Tibial nerve (tissue), 4 donors: ENCODE measurements at regions not wholly inside any gene's neighbourhood (a gene's known extent, or its start where the extent isn't known, plus 50 kb on each side); places are given as distances from the start of the nearest gene placed in this dataset.
A peak's percentile ranks its signal among the peaks of the same experiment; 100 is the strongest.

Experiments
- DNase-seq, 2 donors: peaks; one replicate each; pipeline ENCODE4 v3.0.0-alpha.2; 2019; ENCODE audit warnings: low spot score in 2 of 2
- H3K27ac ChIP-seq, 4 donors: fragments of 200-600 bp; sonication (generic) in 3 of 4; one replicate each; pipeline ENCODE4 v1.5.1; 2017 to 2019; ENCODE audit warnings: mild to moderate bottlenecking in 1 of 4
- H3K27me3 ChIP-seq, 2 donors: fragments of 200-600 bp; sonication (generic) in 1 of 2; one replicate each; pipeline versions ENCODE4 v1.5.1 to v1.6.0; 2017 to 2019
- H3K36me3 ChIP-seq, 3 donors: fragments of 200-600 bp; sonication (generic); one replicate each; pipeline ENCODE4 v1.5.1; 2018 to 2019
- H3K4me1 ChIP-seq, 4 donors: fragments of 200-600 bp; sonication (generic) in 3 of 4; one replicate each; pipeline ENCODE4 v1.5.1; 2017 to 2019
- H3K4me3 ChIP-seq, 4 donors: fragments of 200-600 bp; sonication (generic) in 3 of 4; one replicate each; pipeline ENCODE4 v1.5.1; 2017 to 2019; ENCODE audit warnings: mild to moderate bottlenecking in 1 of 4, moderate library complexity in 1 of 4
- H3K9me3 ChIP-seq, 4 donors: fragments of 200-600 bp; sonication (generic) in 3 of 4; one replicate each; pipeline ENCODE4 v1.5.1; 2017 to 2019
- CTCF ChIP-seq, 5 experiments: fragments of 200-600 bp in 3 of 5; fragments of 450-650 bp in 2 of 5; sonication (generic) in 3 of 5; IDR thresholded peaks; one replicate each; pipeline ENCODE4 v1.5.1; 2016 to 2019; ENCODE audit warnings: antibody characterized with exemption in 5 of 5, mild to moderate bottlenecking in 3 of 5, moderate library complexity in 2 of 5
- EP300 ChIP-seq, 2 donors: sonication (generic); formaldehyde crosslinking; IDR thresholded peaks; one replicate each; pipeline ENCODE4 v1.6.1; 2017; ENCODE audit warnings: antibody characterized with exemption in 2 of 2, mild to moderate bottlenecking in 1 of 2
- POLR2A ChIP-seq, 2 donors: fragments of 450-650 bp; IDR thresholded peaks; one replicate each; pipeline ENCODE4 v1.6.1; 2017; ENCODE audit warnings: antibody characterized with exemption in 2 of 2, mild to moderate bottlenecking in 2 of 2, moderate library complexity in 2 of 2
- WGBS, 2 donors: methylation state at CpG; one replicate each; pipeline ENCODE4 v1.1.5; 2018; 5-methylcytosine and 5-hydroxymethylcytosine counted together

DNA sequence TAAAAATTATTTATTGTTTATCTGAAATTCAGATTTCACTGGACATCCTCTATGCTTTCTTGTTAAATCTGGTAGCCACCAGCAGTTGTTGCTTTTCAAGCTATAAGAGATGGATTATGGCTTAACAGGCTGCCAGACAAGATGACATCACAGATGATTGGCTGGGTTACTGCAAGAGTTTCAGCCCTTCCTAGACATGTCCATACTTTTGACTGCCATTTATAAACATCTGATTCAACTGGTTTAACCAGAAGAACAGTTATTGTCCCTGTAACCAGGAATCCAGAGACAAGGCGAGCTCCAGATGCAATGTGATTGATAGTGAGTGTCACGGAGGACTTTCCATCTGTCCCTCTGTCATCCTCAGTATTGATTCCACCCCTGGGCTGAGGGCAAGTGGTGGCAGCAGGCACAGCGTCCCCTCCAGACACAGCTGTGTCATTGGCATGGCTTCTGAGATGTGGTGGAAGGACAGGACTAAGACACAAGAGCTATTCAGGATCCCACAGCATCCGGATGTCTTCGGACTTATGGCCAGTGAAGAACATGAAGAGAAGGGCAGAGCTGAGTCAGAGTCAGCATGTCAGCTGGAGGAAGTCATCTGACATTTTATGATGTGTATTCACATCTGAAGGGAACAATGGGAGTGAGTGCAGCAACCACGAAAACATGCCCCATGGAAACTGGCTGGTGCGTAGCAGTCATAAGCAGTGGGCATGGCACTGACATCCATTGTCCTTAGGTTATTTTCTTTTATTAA, 284.5 kb upstream of the CDYL start:
- TF ChIP-seq CTCF (IDR thresholded peaks at IDR 0.05) (no peak), POLR2A (IDR thresholded peaks at IDR 0.05) (no peak), EP300 (IDR thresholded peaks at IDR 0.05) (no peak)
- no peak for DNase-seq
- Histone ChIP-seq H3K36me3 (no peaks in the 10 kb centered on the region), H3K4me1 (no peaks in the 10 kb centered on the region), H3K27me3 (no peaks in the 10 kb centered on the region), H3K27ac (no peak overlapping the region), H3K9me3 (peaks cover 0 to 30% (median 2%) of the 10 kb centered on the region in 4 donors), H3K4me3 (no peak overlapping the region)
- WGBS, 2 donors = 63 to 73% methylated on average over 7 of the region's 7 CpGs

GRCh38 chr6:4489538-4489937, 286.7 kb upstream of the CDYL start:
- Histone ChIP-seq H3K9me3 (peaks cover 0 to 32% (median 2%) of the 10 kb centered on the region in 4 donors), H3K36me3 (no peaks in the 10 kb centered on the region), H3K4me3 (no peak overlapping the region), H3K27me3 (no peaks in the 10 kb centered on the region), H3K4me1 (no peaks in the 10 kb centered on the region), H3K27ac (no peak overlapping the region)
- WGBS, 2 donors = 71 to 83% methylated on average over 4 of the region's 4 CpGs
- TF ChIP-seq CTCF (IDR thresholded peaks at IDR 0.05) (no peak), EP300 (IDR thresholded peaks at IDR 0.05) (no peak), POLR2A (IDR thresholded peaks at IDR 0.05) (no peak)
- no peak for DNase-seq

DNA sequence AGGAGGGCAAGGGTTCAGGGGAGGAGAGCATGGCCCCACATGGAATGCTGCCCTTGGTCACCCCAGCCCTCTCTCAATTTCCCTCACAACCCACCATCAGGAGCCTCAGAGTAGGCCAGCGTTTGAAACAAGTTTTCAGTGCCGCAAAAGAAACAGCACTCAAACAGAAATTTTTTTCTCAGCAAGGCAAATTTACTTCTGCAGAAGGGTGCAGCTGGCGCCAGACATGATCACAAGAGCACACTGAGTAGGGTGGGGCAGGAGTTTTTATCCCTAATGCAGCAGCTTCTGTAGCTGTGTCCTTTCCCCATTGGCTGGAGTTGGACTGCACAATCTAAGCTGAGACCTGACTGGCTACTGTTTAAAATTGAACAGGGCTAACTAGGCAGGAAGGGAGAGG, 287.8 kb upstream of the CDYL start:
- WGBS, 2 donors = 95 to 97% methylated on average over 3 of the region's 3 CpGs
- no peak for TF ChIP-seq EP300 (IDR thresholded peaks at IDR 0.05)
- no peak for TF ChIP-seq CTCF (IDR thresholded peaks at IDR 0.05)
- TF ChIP-seq POLR2A (IDR thresholded peaks at IDR 0.05) = no peak
- Histone ChIP-seq H3K4me1 (no peaks in the 10 kb centered on the region), H3K27me3 (no peaks in the 10 kb centered on the region), H3K36me3 (no peaks in the 10 kb centered on the region), H3K4me3 (no peak overlapping the region), H3K9me3 (peaks cover 0 to 32% (median 2%) of the 10 kb centered on the region in 4 donors), H3K27ac (no peak overlapping the region)
- DNase-seq = no peak

DNA sequence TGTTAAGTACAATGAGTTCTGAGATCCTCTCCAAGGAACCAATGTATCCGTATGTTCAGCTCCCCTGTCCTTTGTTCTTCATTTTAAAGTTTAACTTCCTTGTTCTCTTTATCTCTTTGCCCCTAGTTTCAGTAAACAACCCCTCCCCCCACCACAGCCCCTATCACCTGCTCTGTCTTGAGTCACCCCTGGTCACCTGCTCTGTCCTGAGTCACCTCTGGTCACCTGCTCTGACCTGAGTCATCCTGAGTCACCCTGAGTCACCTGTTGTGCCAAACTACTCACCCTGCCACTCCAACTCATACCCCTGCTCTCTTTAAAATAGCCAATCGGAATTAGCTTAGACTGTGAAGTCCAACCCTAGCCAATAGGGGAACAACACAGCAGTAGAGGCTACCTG, 288.7 kb upstream of the CDYL start:
- TF ChIP-seq CTCF (IDR thresholded peaks at IDR 0.05) (no peak), POLR2A (IDR thresholded peaks at IDR 0.05) (no peak), EP300 (IDR thresholded peaks at IDR 0.05) (no peak)
- WGBS, 2 donors = 91 to 94% methylated on average over 2 of the region's 2 CpGs

DNA sequence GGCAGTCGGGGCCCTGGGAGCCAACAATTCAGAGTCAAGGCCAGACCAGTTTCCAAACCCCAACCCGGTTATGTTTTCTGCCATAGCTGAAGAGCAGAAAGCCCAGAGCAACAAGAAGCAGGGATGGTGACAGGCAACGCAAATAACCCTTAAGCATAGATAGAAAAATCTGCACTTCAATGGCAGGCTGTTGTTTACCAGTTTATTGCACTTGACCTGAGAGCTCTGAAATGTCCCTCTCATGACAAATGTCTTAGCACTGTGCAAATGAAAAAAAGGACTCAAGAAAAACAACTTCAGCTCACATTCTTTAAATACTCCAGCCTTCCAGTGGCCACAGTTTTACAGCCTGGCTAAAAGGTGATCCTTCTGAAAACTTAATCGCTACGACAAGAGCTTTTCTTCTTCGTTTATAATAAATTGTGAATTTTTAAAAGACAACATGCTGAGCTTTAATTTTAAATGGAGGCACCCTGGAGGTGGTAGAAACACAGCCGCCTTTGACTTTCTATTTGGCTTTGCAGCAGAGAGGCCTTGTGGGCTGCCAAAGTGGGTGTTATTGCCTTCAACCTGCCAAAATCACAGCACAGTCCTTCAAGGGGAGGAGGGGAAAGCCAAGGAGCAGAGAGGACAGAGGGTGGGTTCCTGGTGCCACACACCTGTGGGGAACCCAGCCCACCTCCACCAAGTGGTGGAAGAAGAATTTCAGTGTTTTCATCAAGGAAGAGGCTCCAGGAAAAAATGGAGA, 289.5 kb upstream of the CDYL start:
- Histone ChIP-seq H3K27me3 (no peaks in the 10 kb centered on the region), H3K9me3 (peaks cover 0 to 32% (median 2%) of the 10 kb centered on the region in 4 donors), H3K4me1 (no peaks in the 10 kb centered on the region), H3K36me3 (no peaks in the 10 kb centered on the region), H3K4me3 (no peak overlapping the region), H3K27ac (peak overlapping the region in 1 of 4 donors; percentile 24)
- no peak for DNase-seq
- no peak for TF ChIP-seq CTCF (IDR thresholded peaks at IDR 0.05)
- no peak for TF ChIP-seq EP300 (IDR thresholded peaks at IDR 0.05)
- TF ChIP-seq POLR2A (IDR thresholded peaks at IDR 0.05) = no peak
- 35 to 47% methylated on average over 7 of the region's 7 CpGs for WGBS, 2 donors

More for the DNA sequence above, 288.7 kb upstream of the CDYL start:
- no peaks in the 10 kb centered on the region for H3K36me3 ChIP-seq
- no peak overlapping the region for H3K27ac ChIP-seq
- DNase-seq = no peak
- no peaks in the 10 kb centered on the region for H3K27me3 ChIP-seq
- peaks cover 0 to 32% (median 2%) of the 10 kb centered on the region in 4 donors for H3K9me3 ChIP-seq
- no peaks in the 10 kb centered on the region for H3K4me1 ChIP-seq
- H3K4me3 ChIP-seq = no peak overlapping the region
